ENCODE measurements at regions not wholly inside any gene's neighbourhood (a gene's known extent, or its start where the extent isn't known, plus 50 kb on each side); places are given as distances from the start of the nearest gene placed in this dataset.

- intact Hi-C loops (cut with DNase I, micrococcal nuclease): no loop called here
- DNase-seq: no peak
- no peak for ATAC-seq
These were observed 61.1 kb upstream of the GPR12 start for GRCh38 chr13:26821672-26822071.

DNA sequence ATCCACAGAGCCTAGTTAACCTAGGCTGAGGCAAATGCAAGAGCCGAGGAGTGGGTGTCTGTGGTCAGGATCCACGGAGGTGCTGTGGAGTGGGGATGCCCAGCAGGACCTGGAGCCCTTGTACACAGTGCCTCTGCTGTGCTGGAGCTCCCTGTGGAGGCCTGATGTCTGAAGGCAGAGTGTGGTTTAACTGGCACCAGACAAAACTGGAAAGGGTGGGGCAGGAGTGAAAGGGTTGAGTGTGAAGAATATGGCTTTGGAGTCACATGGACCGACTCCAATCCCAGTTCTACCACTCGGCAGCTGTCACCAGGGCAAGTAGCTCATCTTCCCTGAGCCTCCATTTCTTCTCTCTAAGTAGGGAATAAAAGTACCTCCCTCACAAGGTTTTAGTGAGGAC, 60.3 kb upstream of the GPR12 start:
- no peak for DNase-seq
- intact Hi-C loops (cut with DNase I, micrococcal nuclease): no loop called here

DNA sequence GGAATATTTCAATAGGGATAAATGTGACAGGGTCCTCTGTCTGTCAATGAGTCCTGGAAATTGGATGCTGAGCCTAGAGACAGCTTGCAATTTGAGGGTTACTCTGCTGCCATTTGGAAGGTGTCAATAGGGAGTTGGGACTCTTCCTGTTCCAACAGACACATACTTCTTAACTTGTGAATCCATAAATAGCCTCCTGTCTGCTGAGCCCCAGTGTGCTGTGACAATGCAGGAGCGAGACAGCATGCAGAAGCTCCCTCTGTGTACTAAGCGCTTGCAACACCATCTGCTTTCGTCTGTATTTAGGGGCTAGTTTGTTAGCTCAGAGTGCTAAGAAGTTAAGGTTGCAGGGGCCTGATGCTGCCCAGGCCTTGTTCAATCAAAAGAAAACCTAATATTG, 58.5 kb upstream of the GPR12 start:
- DNase-seq (no peak), ATAC-seq (no peak)
- intact Hi-C loops (cut with DNase I, micrococcal nuclease): no loop called here

More for the DNA sequence above, 60.3 kb upstream of the GPR12 start:
- ATAC-seq: no peak

GRCh38 chr13:26816881-26817280, 56.3 kb upstream of the GPR12 start:
- intact Hi-C loops (cut with DNase I, micrococcal nuclease): no loop called here
- DNase-seq (no peak), ATAC-seq (no peak)

- DNase-seq (no peak), ATAC-seq (no peak)
- intact Hi-C loops (cut with DNase I, micrococcal nuclease): no loop called here
These were observed 53.4 kb upstream of the GPR12 start for GRCh38 chr13:26813980-26814348.

GRCh38 chr13:26813321-26813979, 52.9 kb upstream of the GPR12 start:
- ATAC-seq (no peak), DNase-seq (no peak)
- intact Hi-C loops (cut with DNase I, micrococcal nuclease): no loop called here

DNA sequence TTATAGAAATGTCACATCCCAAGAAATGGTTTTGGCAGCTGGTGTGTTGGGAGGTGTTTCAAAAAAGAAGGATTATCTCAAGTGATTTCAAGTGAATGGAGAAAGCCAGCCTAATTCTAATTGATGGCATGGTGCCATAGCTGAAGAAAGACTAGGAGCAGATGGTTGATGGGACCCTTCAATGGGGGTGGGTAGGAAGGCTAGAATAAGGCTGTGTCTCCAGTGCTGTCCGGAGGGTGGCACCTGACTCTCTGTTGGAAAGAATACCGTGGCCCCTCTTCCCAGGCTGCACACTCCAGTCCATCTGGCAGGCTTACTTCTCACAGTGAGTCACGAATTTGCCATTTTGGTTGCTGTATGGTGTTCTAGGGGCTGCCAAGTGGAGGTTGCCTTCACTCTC, 51.0 kb upstream of the GPR12 start:
- intact Hi-C loops (cut with DNase I, micrococcal nuclease): no loop called here
- ATAC-seq (no peak), DNase-seq (no peak)

Measured in left colon (tissue), 2 donors.